ENCODE measurements at regions not wholly inside any gene's neighbourhood (a gene's known extent, or its start where the extent isn't known, plus 50 kb on each side); places are given as distances from the start of the nearest gene placed in this dataset.

DNA sequence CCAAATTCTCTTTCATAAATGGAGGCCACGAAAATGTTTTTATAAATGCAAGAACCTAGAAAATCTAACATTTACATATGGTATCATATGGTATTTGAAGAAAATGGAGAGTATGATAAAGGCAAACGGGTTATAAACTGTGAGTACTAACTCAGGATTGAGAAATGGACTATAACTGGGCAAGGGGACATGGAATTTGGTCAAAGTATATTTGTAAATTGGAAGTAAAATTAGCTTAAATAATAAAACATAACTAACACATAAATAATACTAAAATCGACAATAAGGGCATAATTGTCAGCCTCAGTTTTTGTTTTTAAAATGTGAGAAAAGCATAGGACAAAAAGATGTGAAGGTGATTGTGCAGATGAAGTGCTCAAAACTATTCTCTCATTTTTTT, 1516.3 kb upstream of the MIR17HG start:
- TF ChIP-seq, protein P1, sequence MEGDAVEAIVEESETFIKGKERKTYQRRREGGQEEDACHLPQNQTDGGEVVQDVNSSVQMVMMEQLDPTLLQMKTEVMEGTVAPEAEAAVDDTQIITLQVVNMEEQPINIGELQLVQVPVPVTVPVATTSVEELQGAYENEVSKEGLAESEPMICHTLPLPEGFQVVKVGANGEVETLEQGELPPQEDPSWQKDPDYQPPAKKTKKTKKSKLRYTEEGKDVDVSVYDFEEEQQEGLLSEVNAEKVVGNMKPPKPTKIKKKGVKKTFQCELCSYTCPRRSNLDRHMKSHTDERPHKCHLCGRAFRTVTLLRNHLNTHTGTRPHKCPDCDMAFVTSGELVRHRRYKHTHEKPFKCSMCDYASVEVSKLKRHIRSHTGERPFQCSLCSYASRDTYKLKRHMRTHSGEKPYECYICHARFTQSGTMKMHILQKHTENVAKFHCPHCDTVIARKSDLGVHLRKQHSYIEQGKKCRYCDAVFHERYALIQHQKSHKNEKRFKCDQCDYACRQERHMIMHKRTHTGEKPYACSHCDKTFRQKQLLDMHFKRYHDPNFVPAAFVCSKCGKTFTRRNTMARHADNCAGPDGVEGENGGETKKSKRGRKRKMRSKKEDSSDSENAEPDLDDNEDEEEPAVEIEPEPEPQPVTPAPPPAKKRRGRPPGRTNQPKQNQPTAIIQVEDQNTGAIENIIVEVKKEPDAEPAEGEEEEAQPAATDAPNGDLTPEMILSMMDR (IDR thresholded peaks at IDR 0.05): no peak
- TF ChIP-seq SREBF2 (IDR thresholded peaks at IDR 0.05) (no peak), EP300 (IDR thresholded peaks at IDR 0.05) (no peak), EHMT2 (IDR thresholded peaks at IDR 0.05; ENCODE audit: low read depth) (no peak)
- TF ChIP-seq, protein P2, sequence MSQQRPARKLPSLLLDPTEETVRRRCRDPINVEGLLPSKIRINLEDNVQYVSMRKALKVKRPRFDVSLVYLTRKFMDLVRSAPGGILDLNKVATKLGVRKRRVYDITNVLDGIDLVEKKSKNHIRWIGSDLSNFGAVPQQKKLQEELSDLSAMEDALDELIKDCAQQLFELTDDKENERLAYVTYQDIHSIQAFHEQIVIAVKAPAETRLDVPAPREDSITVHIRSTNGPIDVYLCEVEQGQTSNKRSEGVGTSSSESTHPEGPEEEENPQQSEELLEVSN (IDR thresholded peaks at IDR 0.05; ENCODE audit: borderline replicate concordance, low read depth): no peak
